Loucy (cell line): ENCODE measurements at regions not wholly inside any gene's neighbourhood (a gene's known extent, or its start where the extent isn't known, plus 50 kb on each side); places are given as distances from the start of the nearest gene placed in this dataset.

Experiments
- EZH2phosphoT487 ChIP-seq: fragments of 200-600 bp; IDR thresholded peaks from 2 replicates; pipeline ENCODE4 v1.6.1; 2018; ENCODE audit warnings: antibody characterized with exemption, mild to moderate bottlenecking, moderate library complexity, borderline replicate concordance
- TF ChIP-seq, protein P1 (sequence below): fragments of 200-600 bp; sonication (generic); conservative IDR thresholded peaks from 2 replicates; pipeline ENCODE4 v1.5.1; 2014; ENCODE audit warnings: mild to moderate bottlenecking, antibody characterized with exemption, low read length

DNA sequence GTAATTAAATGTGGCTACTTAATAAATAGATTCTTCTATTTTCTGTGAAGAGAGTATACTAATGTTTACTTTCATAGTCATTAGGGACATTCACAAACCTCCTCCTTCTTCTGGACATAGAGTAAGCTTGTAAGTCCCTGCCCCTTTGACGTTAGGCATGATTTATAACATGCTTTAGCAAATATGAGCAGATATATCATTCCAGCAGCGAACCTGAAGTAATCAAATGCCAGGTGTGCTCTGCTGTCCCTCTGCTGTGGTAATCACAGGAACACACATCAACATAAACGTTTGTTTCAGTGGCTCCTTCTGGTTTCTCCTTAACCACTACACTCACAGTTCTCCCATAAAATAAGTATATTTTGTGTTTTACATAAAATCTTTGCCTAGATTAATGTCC, 961.8 kb downstream of the FLRT2 start:
- TF ChIP-seq, protein P1, sequence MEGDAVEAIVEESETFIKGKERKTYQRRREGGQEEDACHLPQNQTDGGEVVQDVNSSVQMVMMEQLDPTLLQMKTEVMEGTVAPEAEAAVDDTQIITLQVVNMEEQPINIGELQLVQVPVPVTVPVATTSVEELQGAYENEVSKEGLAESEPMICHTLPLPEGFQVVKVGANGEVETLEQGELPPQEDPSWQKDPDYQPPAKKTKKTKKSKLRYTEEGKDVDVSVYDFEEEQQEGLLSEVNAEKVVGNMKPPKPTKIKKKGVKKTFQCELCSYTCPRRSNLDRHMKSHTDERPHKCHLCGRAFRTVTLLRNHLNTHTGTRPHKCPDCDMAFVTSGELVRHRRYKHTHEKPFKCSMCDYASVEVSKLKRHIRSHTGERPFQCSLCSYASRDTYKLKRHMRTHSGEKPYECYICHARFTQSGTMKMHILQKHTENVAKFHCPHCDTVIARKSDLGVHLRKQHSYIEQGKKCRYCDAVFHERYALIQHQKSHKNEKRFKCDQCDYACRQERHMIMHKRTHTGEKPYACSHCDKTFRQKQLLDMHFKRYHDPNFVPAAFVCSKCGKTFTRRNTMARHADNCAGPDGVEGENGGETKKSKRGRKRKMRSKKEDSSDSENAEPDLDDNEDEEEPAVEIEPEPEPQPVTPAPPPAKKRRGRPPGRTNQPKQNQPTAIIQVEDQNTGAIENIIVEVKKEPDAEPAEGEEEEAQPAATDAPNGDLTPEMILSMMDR = no peak
- TF ChIP-seq EZH2phosphoT487 = no peak
